Cardiac muscle cell (in vitro differentiated cells and primary cell): ENCODE measurements at regions not wholly inside any gene's neighbourhood (a gene's known extent, or its start where the extent isn't known, plus 50 kb on each side); places are given as distances from the start of the nearest gene placed in this dataset.

ENCODE experiments used
- DNase-seq, 2 donors: peaks; one replicate each; pipeline versions ENCODE4 v3.0.0 to v3.0.0-alpha.2; 2010 to 2017; ENCODE audit warnings: low read depth in 1 of 2, low spot score in 1 of 2
- H3K27ac ChIP-seq: fragments of 200-600 bp; sonication (generic); 2 replicates; pipeline ENCODE4 v1.5.1; 2016
- H3K27me3 ChIP-seq: fragments of 200-600 bp; sonication (generic); 2 replicates; pipeline ENCODE4 v1.6.0; 2016; ENCODE audit warnings: control low read depth
- H3K36me3 ChIP-seq: fragments of 200-600 bp; sonication (generic); 2 replicates; pipeline ENCODE4 v1.5.1; 2016; ENCODE audit warnings: control low read depth
- H3K4me1 ChIP-seq: fragments of 200-600 bp; sonication (generic); 2 replicates; pipeline ENCODE4 v1.8.1; 2017; ENCODE audit warnings: low read depth, mild to moderate bottlenecking, mixed run types
- H3K4me3 ChIP-seq: fragments of 200-600 bp; sonication (generic); 2 replicates; pipeline ENCODE4 v1.5.1; 2016; ENCODE audit warnings: mild to moderate bottlenecking
- H3K9me3 ChIP-seq: fragments of 200-600 bp; sonication (generic); 2 replicates; pipeline ENCODE4 v1.5.1; 2017; ENCODE audit warnings: low read depth, mild to moderate bottlenecking, control low read depth
- TF ChIP-seq, protein P1 (sequence below): IDR thresholded peaks from 2 replicates; pipeline ENCODE4 v1.5.1; 2012; ENCODE audit warnings: low read depth, mild to moderate bottlenecking, low read length

DNA sequence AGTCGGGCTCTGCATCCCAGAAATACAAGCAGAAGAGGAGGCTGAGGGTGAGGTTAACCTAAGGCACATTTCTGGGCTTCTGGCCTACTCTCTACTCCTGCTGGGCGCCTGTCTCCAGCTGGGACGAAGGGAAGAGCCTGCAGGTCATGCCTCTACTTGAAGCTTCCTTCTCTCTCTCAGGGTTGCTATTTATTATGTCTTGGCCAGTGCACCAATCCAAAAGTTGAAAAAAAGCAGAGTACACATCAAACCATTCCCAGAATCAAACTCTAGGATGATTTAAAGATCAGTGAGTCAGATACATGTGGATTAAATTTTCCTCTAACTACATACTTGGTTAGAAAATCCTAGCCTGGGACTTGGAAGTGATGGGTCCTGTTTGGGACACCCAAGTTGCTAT lies 60.2 kb upstream of the CDON start:
- TF ChIP-seq, protein P1, sequence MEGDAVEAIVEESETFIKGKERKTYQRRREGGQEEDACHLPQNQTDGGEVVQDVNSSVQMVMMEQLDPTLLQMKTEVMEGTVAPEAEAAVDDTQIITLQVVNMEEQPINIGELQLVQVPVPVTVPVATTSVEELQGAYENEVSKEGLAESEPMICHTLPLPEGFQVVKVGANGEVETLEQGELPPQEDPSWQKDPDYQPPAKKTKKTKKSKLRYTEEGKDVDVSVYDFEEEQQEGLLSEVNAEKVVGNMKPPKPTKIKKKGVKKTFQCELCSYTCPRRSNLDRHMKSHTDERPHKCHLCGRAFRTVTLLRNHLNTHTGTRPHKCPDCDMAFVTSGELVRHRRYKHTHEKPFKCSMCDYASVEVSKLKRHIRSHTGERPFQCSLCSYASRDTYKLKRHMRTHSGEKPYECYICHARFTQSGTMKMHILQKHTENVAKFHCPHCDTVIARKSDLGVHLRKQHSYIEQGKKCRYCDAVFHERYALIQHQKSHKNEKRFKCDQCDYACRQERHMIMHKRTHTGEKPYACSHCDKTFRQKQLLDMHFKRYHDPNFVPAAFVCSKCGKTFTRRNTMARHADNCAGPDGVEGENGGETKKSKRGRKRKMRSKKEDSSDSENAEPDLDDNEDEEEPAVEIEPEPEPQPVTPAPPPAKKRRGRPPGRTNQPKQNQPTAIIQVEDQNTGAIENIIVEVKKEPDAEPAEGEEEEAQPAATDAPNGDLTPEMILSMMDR = no peak
- H3K36me3 ChIP-seq = no peaks in the 10 kb centered on the region
- DNase-seq = no peak
- H3K27me3 ChIP-seq = no peaks in the 10 kb centered on the region
- H3K4me1 ChIP-seq = no peaks in the 10 kb centered on the region
- no peak overlapping the region for H3K4me3 ChIP-seq
- no peak overlapping the region for H3K27ac ChIP-seq
- no peaks in the 10 kb centered on the region for H3K9me3 ChIP-seq

- no peak for DNase-seq
- Histone ChIP-seq H3K27ac (no peak overlapping the region), H3K4me3 (no peak overlapping the region), H3K36me3 (no peaks in the 10 kb centered on the region), H3K4me1 (no peaks in the 10 kb centered on the region), H3K27me3 (no peaks in the 10 kb centered on the region), H3K9me3 (no peaks in the 10 kb centered on the region)
- TF ChIP-seq, protein P1 = no peak
These were observed 58.6 kb upstream of the CDON start for GRCh38 chr11:126121296-126121695.

DNA sequence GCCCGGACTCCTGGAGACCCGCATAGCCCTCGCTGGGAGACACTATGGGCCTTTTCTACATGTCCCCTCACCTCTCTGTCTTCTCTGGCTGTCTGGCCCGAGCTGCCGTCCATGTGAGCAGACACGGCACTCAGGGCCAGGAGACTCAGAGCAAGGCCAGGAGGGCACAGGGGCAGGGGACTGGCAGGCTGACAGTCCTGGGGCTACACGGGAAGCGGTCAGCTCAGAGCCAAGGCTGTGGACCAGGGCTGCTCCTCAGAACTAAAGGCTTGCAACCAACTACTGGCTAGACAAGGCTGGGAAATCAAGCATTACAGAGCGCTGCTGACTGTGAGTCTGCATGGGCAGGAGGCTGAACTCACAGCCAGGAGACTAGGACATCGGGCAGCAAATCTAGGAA lies 56.1 kb upstream of the CDON start:
- peaks cover 14% of the 10 kb centered on the region for H3K4me1 ChIP-seq
- no peaks in the 10 kb centered on the region for H3K36me3 ChIP-seq
- no peak overlapping the region for H3K4me3 ChIP-seq
- H3K27me3 ChIP-seq = no peaks in the 10 kb centered on the region
- no peak overlapping the region for H3K27ac ChIP-seq
- TF ChIP-seq, protein P1 = no peak
- no peak for DNase-seq
- H3K9me3 ChIP-seq = no peaks in the 10 kb centered on the region

- TF ChIP-seq, protein P1 = peak; percentile 31
- DNase-seq = peak in 1 of 2 donors; percentile 81
- no peaks in the 10 kb centered on the region for H3K36me3 ChIP-seq
- H3K4me1 ChIP-seq = peaks cover 20% of the 10 kb centered on the region
- H3K4me3 ChIP-seq = no peak overlapping the region
- no peaks in the 10 kb centered on the region for H3K9me3 ChIP-seq
- H3K27me3 ChIP-seq = no peaks in the 10 kb centered on the region
- no peak overlapping the region for H3K27ac ChIP-seq
These were observed 53.2 kb upstream of the CDON start for GRCh38 chr11:126115816-126116331.

GRCh38 chr11:126115127-126115495 lies 52.4 kb upstream of the CDON start:
- no peaks in the 10 kb centered on the region for H3K9me3 ChIP-seq
- TF ChIP-seq, protein P1 = no peak
- H3K27ac ChIP-seq = no peak overlapping the region
- DNase-seq = no peak
- no peaks in the 10 kb centered on the region for H3K36me3 ChIP-seq
- H3K4me1 ChIP-seq = peaks cover 20% of the 10 kb centered on the region
- H3K4me3 ChIP-seq = no peak overlapping the region
- no peaks in the 10 kb centered on the region for H3K27me3 ChIP-seq
